Mammary epithelial cell (primary cell): ENCODE measurements at regions not wholly inside any gene's neighbourhood (a gene's known extent, or its start where the extent isn't known, plus 50 kb on each side); places are given as distances from the start of the nearest gene placed in this dataset.

Experiments used
- CTCF ChIP-seq, 2 donors: IDR thresholded peaks in 1 of 2; conservative IDR thresholded peaks in 1 of 2; 2 replicates each; pipeline ENCODE4 v1.5.1; 2011 to 2012; ENCODE audit warnings: inconsistent platforms in 2 of 2, low read length in 2 of 2, mild to moderate bottlenecking in 2 of 2, control low read depth in 1 of 2, low read depth in 1 of 2; ENCODE audit not compliant: insufficient read depth in 1 of 2; ENCODE audit errors: extremely low read depth in 1 of 2
- EZH2 ChIP-seq: IDR thresholded peaks from 2 replicates; pipeline ENCODE4 v1.6.1; 2012; ENCODE audit warnings: low read length, inconsistent platforms, borderline replicate concordance

GRCh38 chr1:94593611-94594010, 52.1 kb upstream of the F3 start:
- TF ChIP-seq CTCF (conservative IDR thresholded peaks at IDR 0.05 in 1 of 2, IDR thresholded peaks at IDR 0.05 in 1 of 2; ENCODE audit: extremely low read depth in 1 of 2, insufficient read depth in 1 of 2, low read depth in 1 of 2, low read length in 2 of 2) (no peak), EZH2 (no peak)
